ENCODE measurements at regions not wholly inside any gene's neighbourhood (a gene's known extent, or its start where the extent isn't known, plus 50 kb on each side); places are given as distances from the start of the nearest gene placed in this dataset.

DNA sequence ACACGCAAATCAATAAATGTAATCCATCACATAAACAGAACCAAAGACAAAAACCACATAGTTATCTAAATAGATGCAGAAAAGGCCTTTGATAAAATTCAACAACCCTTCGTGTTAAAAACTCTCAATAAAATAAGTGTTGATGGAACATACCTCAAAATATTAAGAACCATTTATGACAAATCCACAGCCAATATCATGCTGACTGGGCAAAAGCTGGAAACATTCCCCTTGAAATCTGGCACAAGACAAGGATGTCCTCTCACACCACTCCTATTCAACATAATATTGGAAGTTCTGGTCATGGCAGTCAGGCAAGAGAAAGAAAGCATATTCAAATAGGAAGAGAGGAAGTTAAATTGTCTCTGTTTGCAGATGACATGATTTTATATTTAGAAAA is 1946.3 kb upstream of the CDH9 start:
- Histone ChIP-seq H3K56ac (ENCODE audit: insufficient read length, low read depth, low read length) (no peak overlapping the region), H2BK120ac (ENCODE audit: low read depth, low read length, poor library complexity, severe bottlenecking) (no peak overlapping the region), H3K79me1 (ENCODE audit: insufficient read depth, low read depth, low read length, poor library complexity, severe bottlenecking) (no peaks in the 10 kb centered on the region), H3K27me3 (ENCODE audit: insufficient read depth, low read length) (no peaks in the 10 kb centered on the region), H2AFZ (ENCODE audit: low read length) (no peak overlapping the region), H3K4ac (ENCODE audit: low read depth, low read length) (no peak overlapping the region), H3T11ph (ENCODE audit: low read length) (no peak overlapping the region), H4K8ac (replicated peaks; ENCODE audit: insufficient read length, low read depth, low read length) (no peak overlapping the region), H3K9ac (ENCODE audit: extremely low read depth, insufficient read length, low read length) (no peak overlapping the region), H4K20me1 (ENCODE audit: control insufficient read depth, insufficient read depth, insufficient read length) (no peaks in the 10 kb centered on the region), H4K91ac (ENCODE audit: insufficient read length, low read depth, low read length) (no peak overlapping the region), H3K9me3 (ENCODE audit: control insufficient read depth, low read depth, low read length) (no peaks in the 10 kb centered on the region), H2BK20ac (ENCODE audit: low read depth, low read length, poor library complexity, severe bottlenecking) (no peak overlapping the region), H2BK15ac (ENCODE audit: low read depth, low read length) (no peak overlapping the region), H3K18ac (ENCODE audit: insufficient read length, low read depth, low read length) (no peak overlapping the region), H3K27ac (ENCODE audit: insufficient read length, low read depth, low read length) (no peak overlapping the region), H3K4me2 (ENCODE audit: insufficient read depth, insufficient read length, low read length) (no peak overlapping the region), H3K4me1 (ENCODE audit: insufficient read depth, low read length) (no peaks in the 10 kb centered on the region), H2BK5ac (ENCODE audit: insufficient read length, low read length) (no peak overlapping the region), H4K5ac (ENCODE audit: insufficient read length, low read depth, low read length) (no peak overlapping the region), H3K79me2 (ENCODE audit: insufficient read depth, low read length) (no peaks in the 10 kb centered on the region), H2BK12ac (ENCODE audit: insufficient read length, low read depth, low read length) (no peak overlapping the region), H3K23me2 (ENCODE audit: insufficient read length, low read depth, low read length, poor library complexity, severe bottlenecking) (no peaks in the 10 kb centered on the region), H3K23ac (ENCODE audit: insufficient read length, low read depth, low read length) (no peak overlapping the region), H3K14ac (ENCODE audit: insufficient read depth, low read length) (no peak overlapping the region), H2AK5ac (ENCODE audit: insufficient read length, low read length) (no peak overlapping the region)
- no peaks in the 10 kb centered on the region for H3K4me1 Mint-ChIP-seq
- H3K9me3 Mint-ChIP-seq = peaks cover 21 to 24% of the 10 kb centered on the region in 2 experiments
- TF ChIP-seq, protein P1, sequence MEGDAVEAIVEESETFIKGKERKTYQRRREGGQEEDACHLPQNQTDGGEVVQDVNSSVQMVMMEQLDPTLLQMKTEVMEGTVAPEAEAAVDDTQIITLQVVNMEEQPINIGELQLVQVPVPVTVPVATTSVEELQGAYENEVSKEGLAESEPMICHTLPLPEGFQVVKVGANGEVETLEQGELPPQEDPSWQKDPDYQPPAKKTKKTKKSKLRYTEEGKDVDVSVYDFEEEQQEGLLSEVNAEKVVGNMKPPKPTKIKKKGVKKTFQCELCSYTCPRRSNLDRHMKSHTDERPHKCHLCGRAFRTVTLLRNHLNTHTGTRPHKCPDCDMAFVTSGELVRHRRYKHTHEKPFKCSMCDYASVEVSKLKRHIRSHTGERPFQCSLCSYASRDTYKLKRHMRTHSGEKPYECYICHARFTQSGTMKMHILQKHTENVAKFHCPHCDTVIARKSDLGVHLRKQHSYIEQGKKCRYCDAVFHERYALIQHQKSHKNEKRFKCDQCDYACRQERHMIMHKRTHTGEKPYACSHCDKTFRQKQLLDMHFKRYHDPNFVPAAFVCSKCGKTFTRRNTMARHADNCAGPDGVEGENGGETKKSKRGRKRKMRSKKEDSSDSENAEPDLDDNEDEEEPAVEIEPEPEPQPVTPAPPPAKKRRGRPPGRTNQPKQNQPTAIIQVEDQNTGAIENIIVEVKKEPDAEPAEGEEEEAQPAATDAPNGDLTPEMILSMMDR (conservative IDR thresholded peaks at IDR 0.05) = no peak
- H3K27me3 Mint-ChIP-seq (ENCODE audit: low read depth) = no peaks in the 10 kb centered on the region
- peaks cover 0 to 10% (median 4%) of the 10 kb centered on the region in 3 experiments; a peak in 3 of 7 replicates for H3K36me3 Mint-ChIP-seq (ENCODE audit: insufficient read depth in 1 of 3, low read depth in 3 of 3)
- no peak overlapping the region for H3K4me3 Mint-ChIP-seq
- H3K27ac Mint-ChIP-seq = no peak overlapping the region; a peak in 1 of 7 replicates
- no CpG with 5 or more reads among the region's 2 CpGs for WGBS (ENCODE audit: extremely low coverage, insufficient read length, low lambda C conversion rate)
- DNase-seq = no peak

All from H9 (cell line).